ENCODE measurements at regions not wholly inside any gene's neighbourhood (a gene's known extent, or its start where the extent isn't known, plus 50 kb on each side); places are given as distances from the start of the nearest gene placed in this dataset.

DNA sequence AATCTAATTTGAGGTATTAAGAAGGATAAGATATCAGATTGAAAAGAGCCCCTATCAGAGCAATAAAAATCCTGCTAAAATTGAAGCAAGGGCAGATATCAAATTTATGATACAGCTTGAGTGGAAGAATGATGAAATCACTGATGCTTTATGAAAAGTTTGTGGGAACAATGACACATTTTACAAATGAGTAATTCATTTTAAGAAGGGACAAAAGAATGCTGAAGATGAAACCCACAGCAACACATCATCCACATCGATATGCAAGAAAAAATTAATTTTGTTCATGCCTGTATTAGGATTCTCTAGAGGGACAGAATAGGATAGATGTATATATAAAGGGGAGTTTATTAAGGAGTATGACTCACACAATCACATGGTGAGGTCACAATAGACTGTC lies 355.6 kb upstream of the GYPC start:
- TF ChIP-seq E2F4 (CRISPR knock-in tag; IDR thresholded peaks at IDR 0.05; ENCODE audit: borderline replicate concordance, low read depth) (no peak), PREB (CRISPR knock-in tag; IDR thresholded peaks at IDR 0.05; ENCODE audit: borderline replicate concordance) (no peak), SP1 (CRISPR knock-in tag; conservative IDR thresholded peaks at IDR 0.05) (no peak), FOXJ3 (CRISPR knock-in tag; IDR thresholded peaks at IDR 0.05; ENCODE audit: borderline replicate concordance) (no peak), ZBTB43 (CRISPR knock-in tag; IDR thresholded peaks at IDR 0.05) (no peak), IRF2 (CRISPR knock-in tag; IDR thresholded peaks at IDR 0.05; ENCODE audit: borderline replicate concordance, low read depth) (no peak), MAX (CRISPR knock-in tag; IDR thresholded peaks at IDR 0.05) (no peak), CREB1 (CRISPR knock-in tag; IDR thresholded peaks at IDR 0.05) (no peak)
- TF ChIP-seq, protein P1, sequence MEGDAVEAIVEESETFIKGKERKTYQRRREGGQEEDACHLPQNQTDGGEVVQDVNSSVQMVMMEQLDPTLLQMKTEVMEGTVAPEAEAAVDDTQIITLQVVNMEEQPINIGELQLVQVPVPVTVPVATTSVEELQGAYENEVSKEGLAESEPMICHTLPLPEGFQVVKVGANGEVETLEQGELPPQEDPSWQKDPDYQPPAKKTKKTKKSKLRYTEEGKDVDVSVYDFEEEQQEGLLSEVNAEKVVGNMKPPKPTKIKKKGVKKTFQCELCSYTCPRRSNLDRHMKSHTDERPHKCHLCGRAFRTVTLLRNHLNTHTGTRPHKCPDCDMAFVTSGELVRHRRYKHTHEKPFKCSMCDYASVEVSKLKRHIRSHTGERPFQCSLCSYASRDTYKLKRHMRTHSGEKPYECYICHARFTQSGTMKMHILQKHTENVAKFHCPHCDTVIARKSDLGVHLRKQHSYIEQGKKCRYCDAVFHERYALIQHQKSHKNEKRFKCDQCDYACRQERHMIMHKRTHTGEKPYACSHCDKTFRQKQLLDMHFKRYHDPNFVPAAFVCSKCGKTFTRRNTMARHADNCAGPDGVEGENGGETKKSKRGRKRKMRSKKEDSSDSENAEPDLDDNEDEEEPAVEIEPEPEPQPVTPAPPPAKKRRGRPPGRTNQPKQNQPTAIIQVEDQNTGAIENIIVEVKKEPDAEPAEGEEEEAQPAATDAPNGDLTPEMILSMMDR (IDR thresholded peaks at IDR 0.05), result no peak
- TF ChIP-seq, protein P2, sequence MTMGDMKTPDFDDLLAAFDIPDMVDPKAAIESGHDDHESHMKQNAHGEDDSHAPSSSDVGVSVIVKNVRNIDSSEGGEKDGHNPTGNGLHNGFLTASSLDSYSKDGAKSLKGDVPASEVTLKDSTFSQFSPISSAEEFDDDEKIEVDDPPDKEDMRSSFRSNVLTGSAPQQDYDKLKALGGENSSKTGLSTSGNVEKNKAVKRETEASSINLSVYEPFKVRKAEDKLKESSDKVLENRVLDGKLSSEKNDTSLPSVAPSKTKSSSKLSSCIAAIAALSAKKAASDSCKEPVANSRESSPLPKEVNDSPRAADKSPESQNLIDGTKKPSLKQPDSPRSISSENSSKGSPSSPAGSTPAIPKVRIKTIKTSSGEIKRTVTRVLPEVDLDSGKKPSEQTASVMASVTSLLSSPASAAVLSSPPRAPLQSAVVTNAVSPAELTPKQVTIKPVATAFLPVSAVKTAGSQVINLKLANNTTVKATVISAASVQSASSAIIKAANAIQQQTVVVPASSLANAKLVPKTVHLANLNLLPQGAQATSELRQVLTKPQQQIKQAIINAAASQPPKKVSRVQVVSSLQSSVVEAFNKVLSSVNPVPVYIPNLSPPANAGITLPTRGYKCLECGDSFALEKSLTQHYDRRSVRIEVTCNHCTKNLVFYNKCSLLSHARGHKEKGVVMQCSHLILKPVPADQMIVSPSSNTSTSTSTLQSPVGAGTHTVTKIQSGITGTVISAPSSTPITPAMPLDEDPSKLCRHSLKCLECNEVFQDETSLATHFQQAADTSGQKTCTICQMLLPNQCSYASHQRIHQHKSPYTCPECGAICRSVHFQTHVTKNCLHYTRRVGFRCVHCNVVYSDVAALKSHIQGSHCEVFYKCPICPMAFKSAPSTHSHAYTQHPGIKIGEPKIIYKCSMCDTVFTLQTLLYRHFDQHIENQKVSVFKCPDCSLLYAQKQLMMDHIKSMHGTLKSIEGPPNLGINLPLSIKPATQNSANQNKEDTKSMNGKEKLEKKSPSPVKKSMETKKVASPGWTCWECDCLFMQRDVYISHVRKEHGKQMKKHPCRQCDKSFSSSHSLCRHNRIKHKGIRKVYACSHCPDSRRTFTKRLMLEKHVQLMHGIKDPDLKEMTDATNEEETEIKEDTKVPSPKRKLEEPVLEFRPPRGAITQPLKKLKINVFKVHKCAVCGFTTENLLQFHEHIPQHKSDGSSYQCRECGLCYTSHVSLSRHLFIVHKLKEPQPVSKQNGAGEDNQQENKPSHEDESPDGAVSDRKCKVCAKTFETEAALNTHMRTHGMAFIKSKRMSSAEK (CRISPR knock-in tag; IDR thresholded peaks at IDR 0.05; ENCODE audit: borderline replicate concordance), result no peak
- TF ChIP-seq, protein P3, sequence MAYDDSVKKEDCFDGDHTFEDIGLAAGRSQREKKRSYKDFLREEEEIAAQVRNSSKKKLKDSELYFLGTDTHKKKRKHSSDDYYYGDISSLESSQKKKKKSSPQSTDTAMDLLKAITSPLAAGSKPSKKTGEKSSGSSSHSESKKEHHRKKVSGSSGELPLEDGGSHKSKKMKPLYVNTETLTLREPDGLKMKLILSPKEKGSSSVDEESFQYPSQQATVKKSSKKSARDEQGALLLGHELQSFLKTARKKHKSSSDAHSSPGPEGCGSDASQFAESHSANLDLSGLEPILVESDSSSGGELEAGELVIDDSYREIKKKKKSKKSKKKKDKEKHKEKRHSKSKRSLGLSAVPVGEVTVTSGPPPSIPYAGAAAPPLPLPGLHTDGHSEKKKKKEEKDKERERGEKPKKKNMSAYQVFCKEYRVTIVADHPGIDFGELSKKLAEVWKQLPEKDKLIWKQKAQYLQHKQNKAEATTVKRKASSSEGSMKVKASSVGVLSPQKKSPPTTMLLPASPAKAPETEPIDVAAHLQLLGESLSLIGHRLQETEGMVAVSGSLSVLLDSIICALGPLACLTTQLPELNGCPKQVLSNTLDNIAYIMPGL (CRISPR knock-in tag; IDR thresholded peaks at IDR 0.05), result no peak
- TF ChIP-seq, protein P4, sequence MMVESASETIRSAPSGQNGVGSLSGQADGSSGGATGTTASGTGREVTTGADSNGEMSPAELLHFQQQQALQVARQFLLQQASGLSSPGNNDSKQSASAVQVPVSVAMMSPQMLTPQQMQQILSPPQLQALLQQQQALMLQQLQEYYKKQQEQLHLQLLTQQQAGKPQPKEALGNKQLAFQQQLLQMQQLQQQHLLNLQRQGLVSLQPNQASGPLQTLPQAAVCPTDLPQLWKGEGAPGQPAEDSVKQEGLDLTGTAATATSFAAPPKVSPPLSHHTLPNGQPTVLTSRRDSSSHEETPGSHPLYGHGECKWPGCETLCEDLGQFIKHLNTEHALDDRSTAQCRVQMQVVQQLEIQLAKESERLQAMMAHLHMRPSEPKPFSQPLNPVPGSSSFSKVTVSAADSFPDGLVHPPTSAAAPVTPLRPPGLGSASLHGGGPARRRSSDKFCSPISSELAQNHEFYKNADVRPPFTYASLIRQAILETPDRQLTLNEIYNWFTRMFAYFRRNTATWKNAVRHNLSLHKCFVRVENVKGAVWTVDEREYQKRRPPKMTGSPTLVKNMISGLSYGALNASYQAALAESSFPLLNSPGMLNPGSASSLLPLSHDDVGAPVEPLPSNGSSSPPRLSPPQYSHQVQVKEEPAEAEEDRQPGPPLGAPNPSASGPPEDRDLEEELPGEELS (CRISPR knock-in tag; IDR thresholded peaks at IDR 0.05), result no peak
- TF ChIP-seq, protein P5, sequence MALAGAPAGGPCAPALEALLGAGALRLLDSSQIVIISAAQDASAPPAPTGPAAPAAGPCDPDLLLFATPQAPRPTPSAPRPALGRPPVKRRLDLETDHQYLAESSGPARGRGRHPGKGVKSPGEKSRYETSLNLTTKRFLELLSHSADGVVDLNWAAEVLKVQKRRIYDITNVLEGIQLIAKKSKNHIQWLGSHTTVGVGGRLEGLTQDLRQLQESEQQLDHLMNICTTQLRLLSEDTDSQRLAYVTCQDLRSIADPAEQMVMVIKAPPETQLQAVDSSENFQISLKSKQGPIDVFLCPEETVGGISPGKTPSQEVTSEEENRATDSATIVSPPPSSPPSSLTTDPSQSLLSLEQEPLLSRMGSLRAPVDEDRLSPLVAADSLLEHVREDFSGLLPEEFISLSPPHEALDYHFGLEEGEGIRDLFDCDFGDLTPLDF (CRISPR knock-in tag; IDR thresholded peaks at IDR 0.05), result no peak

All from WTC11 (cell line).